GM23248 (cell line): ENCODE measurements at regions not wholly inside any gene's neighbourhood (a gene's known extent, or its start where the extent isn't known, plus 50 kb on each side); places are given as distances from the start of the nearest gene placed in this dataset.

Experiments
- EZH2 ChIP-seq: fragments of 200-600 bp; sonication (generic); IDR thresholded peaks from 2 replicates; pipeline ENCODE4 v1.6.1; 2018; ENCODE audit warnings: antibody characterized with exemption, mild to moderate bottlenecking; ENCODE audit not compliant: insufficient read depth, poor library complexity, severe bottlenecking
- EZH2phosphoT487 ChIP-seq: fragments of 200-600 bp; sonication (generic); IDR thresholded peaks from 2 replicates; pipeline ENCODE4 v1.6.1; 2018; ENCODE audit warnings: antibody characterized with exemption, moderate library complexity, mild to moderate bottlenecking, low read depth; ENCODE audit not compliant: insufficient read depth

DNA sequence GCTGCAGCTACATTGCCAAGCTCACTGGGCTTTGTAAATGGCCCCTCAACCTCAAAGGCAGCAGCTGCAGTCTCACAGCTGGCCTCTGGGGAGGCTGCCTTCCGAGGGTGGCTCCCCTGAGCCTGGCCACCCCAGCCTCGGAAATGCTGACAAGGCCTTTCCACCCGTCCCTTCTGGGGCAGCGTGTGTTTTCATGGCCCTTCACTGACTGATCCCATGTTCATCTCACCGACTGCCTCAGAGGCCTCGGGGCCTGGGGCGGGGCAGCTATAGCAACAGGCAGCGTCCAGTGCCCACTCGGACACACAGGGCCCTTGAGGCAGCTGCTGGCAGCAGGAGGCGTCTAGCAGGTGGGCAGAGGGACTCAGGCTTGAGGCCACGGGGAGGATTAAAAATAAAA lies 149.7 kb downstream of the GLI2 start:
- no peak for TF ChIP-seq EZH2
- TF ChIP-seq EZH2phosphoT487: no peak
